HG02970 (cell line): ENCODE measurements at regions not wholly inside any gene's neighbourhood (a gene's known extent, or its start where the extent isn't known, plus 50 kb on each side); places are given as distances from the start of the nearest gene placed in this dataset.

ENCODE experiments used
- ATAC-seq: cut with Tn5 transposase; IDR thresholded peaks from one replicate; pipeline ENCODE4 v1.9.1; 2021; ENCODE audit warnings: mild to moderate bottlenecking, moderate library complexity, moderate number of reproducible peaks; ENCODE audit not compliant: unreplicated experiment, low FRiP score

- ATAC-seq = no peak
Measured at GRCh38 chr5:165874851-165875250, 2369.4 kb downstream of the MAT2B start.

GRCh38 chr5:165876538-165876937, 2371.1 kb downstream of the MAT2B start:
- no peak for ATAC-seq

GRCh38 chr5:165877475-165877874, 2372.1 kb downstream of the MAT2B start:
- no peak for ATAC-seq

GRCh38 chr5:165881259-165881658, 2375.8 kb downstream of the MAT2B start:
- ATAC-seq = no peak

GRCh38 chr5:165882099-165882498, 2376.7 kb downstream of the MAT2B start:
- no peak for ATAC-seq

GRCh38 chr5:165885623-165886350, 2380.4 kb downstream of the MAT2B start:
- no peak for ATAC-seq

- no peak for ATAC-seq
Measured at GRCh38 chr5:165887147-165887546, 2381.7 kb downstream of the MAT2B start.

- no peak for ATAC-seq
Measured at GRCh38 chr5:165892383-165892782, 2387.0 kb downstream of the MAT2B start.

- ATAC-seq = no peak
Measured at GRCh38 chr5:165894916-165895315, 2389.5 kb downstream of the MAT2B start.

- ATAC-seq = no peak
Measured at GRCh38 chr5:165903835-165904234, 2387.6 kb upstream of the WWC1 start.

- no peak for ATAC-seq
Measured at GRCh38 chr5:165906871-165907270, 2384.6 kb upstream of the WWC1 start.

- no peak for ATAC-seq
Measured at GRCh38 chr5:165913059-165913458, 2378.4 kb upstream of the WWC1 start.

- no peak for ATAC-seq
Measured at GRCh38 chr5:165914456-165914855, 2377.0 kb upstream of the WWC1 start.

- ATAC-seq = no peak
Measured at GRCh38 chr5:165919196-165919595, 2372.2 kb upstream of the WWC1 start.

GRCh38 chr5:165920655-165921054, 2370.8 kb upstream of the WWC1 start:
- ATAC-seq = no peak

GRCh38 chr5:165928971-165929370, 2362.5 kb upstream of the WWC1 start:
- no peak for ATAC-seq

- no peak for ATAC-seq
Measured at GRCh38 chr5:165940541-165940940, 2350.9 kb upstream of the WWC1 start.

- ATAC-seq = no peak
Measured at GRCh38 chr5:165956854-165957253, 2334.6 kb upstream of the WWC1 start.

- ATAC-seq = no peak
Measured at GRCh38 chr5:165981671-165982070, 2309.8 kb upstream of the WWC1 start.

GRCh38 chr5:165996201-165996875, 2295.1 kb upstream of the WWC1 start:
- no peak for ATAC-seq

GRCh38 chr5:165999693-166000320, 2291.6 kb upstream of the WWC1 start:
- no peak for ATAC-seq

- ATAC-seq = no peak
Measured at GRCh38 chr5:166004006-166004405, 2287.4 kb upstream of the WWC1 start.
